Pancreas (tissue), 10 donors: ENCODE measurements at regions not wholly inside any gene's neighbourhood (a gene's known extent, or its start where the extent isn't known, plus 50 kb on each side); places are given as distances from the start of the nearest gene placed in this dataset.

Experiments
- ATAC-seq, 4 donors: fragments of 200-7000 bp; cut with Tn5 transposase; one replicate each; pipeline versions ENCODE4 v1.8.0 to v1.9.1; 2020; ENCODE audit warnings: mild to moderate bottlenecking in 4 of 4, moderate library complexity in 4 of 4
- DNase-seq, 6 donors: peaks; one replicate each; pipeline ENCODE4 v3.0.0-alpha.2; 2020
- FAIRE-seq: peaks from 2 replicates; lab custom pipeline; 2012; peaks lifted over from hg19 to GRCh38; lab: Jason Lieb, UNC
- H3K27ac ChIP-seq, 4 donors: fragments of 200-600 bp; sonication (generic); 1 replicate in 3 of 4; 2 replicates in 1 of 4; pipeline versions ENCODE4 v1.5.0 to v1.8.0; 2020
- H3K27me3 ChIP-seq, 4 donors: fragments of 200-600 bp; one replicate each; pipeline ENCODE4 v1.8.0; 2021
- H3K36me3 ChIP-seq, 3 donors: fragments of 200-600 bp; sonication (generic) in 1 of 3; one replicate each; pipeline versions ENCODE4 v1.5.0 to v1.8.0; 2020 to 2021
- H3K4me1 ChIP-seq, 3 donors: fragments of 200-600 bp; one replicate each; pipeline ENCODE4 v1.8.0; 2021
- H3K4me3 ChIP-seq, 4 donors: fragments of 200-600 bp; sonication (generic) in 2 of 4; one replicate each; pipeline versions ENCODE4 v1.5.0 to v1.8.0; 2020 to 2021
- H3K9me3 ChIP-seq, 4 donors: fragments of 200-600 bp; one replicate each; pipeline ENCODE4 v1.8.0; 2021
- CTCF ChIP-seq, 4 donors: fragments of 200-600 bp; sonication (generic) in 3 of 4; IDR thresholded peaks; one replicate each; pipeline versions ENCODE4 v1.5.0 to v1.8.0; 2021; ENCODE audit warnings: antibody characterized with exemption in 4 of 4
- whole genome bisulfite sequencing, 2 donors: extraction: QIAGEN DNeasy Blood & Tissue Kit; methylation state at CpG; one replicate each; pipeline ENCODE4 v1.1.7; 2013; 5-methylcytosine and 5-hydroxymethylcytosine counted together
- intact Hi-C, 3 donors: fragments of 100-400 bp; cut with DNase I; formaldehyde crosslinking; loops; one replicate each; pipeline versions ENCODE4 v1.11.1 to v1.14.2; 2022
- donor health status: healthy with polysubstance abuse.
- donor health status: DM: no; HTN: no; CAD: no; lungs with moderate emphysema.
- donor health status: DM: no; HTN: no; CAD: no.
- donor health status: control.
- donor health status: control.
- donor health status: Bipolar disorder and iron deficiency.
- donor health status: DM: yes; HTN: yes; CAD: no.
- donor health status: DM: no; HTN: no; CAD: no.
- donor health status: DM: no; HTN: no; CAD: no.
- donor health status: DM: yes; HTN: yes; CAD: no.

GRCh38 chr6:93900142-93900541 lies 480.8 kb upstream of the EPHA7 start:
- no peak overlapping the region for H3K27ac ChIP-seq
- FAIRE-seq (no peak), DNase-seq (no peak), ATAC-seq (no peak)
- no peaks in the 10 kb centered on the region for H3K4me1 ChIP-seq
- H3K36me3 ChIP-seq: no peaks in the 10 kb centered on the region
- no peak for TF ChIP-seq CTCF (IDR thresholded peaks at IDR 0.05)
- H3K4me3 ChIP-seq: no peak overlapping the region
- H3K9me3 ChIP-seq: no peaks in the 10 kb centered on the region
- no peaks in the 10 kb centered on the region for H3K27me3 ChIP-seq
- intact Hi-C loops: no loop called here

GRCh38 chr6:93896081-93896480 lies 476.7 kb upstream of the EPHA7 start:
- no peak for TF ChIP-seq CTCF (IDR thresholded peaks at IDR 0.05)
- H3K4me1 ChIP-seq: no peaks in the 10 kb centered on the region
- DNase-seq: no peak
- no peaks in the 10 kb centered on the region for H3K36me3 ChIP-seq
- intact Hi-C loops: no loop called here
- H3K27ac ChIP-seq: no peak overlapping the region
- H3K27me3 ChIP-seq: no peaks in the 10 kb centered on the region
- no peaks in the 10 kb centered on the region for H3K9me3 ChIP-seq
- ATAC-seq: no peak
- WGBS, 2 donors: 43 to 47% methylated on average over 1 of the region's 1 CpG
- H3K4me3 ChIP-seq: no peak overlapping the region
- FAIRE-seq: no peak

GRCh38 chr6:93894521-93894920 lies 475.2 kb upstream of the EPHA7 start:
- DNase-seq: no peak
- Histone ChIP-seq H3K36me3 (no peaks in the 10 kb centered on the region), H3K4me3 (no peak overlapping the region), H3K9me3 (no peaks in the 10 kb centered on the region), H3K4me1 (no peaks in the 10 kb centered on the region), H3K27ac (no peak overlapping the region), H3K27me3 (no peaks in the 10 kb centered on the region)
- FAIRE-seq: no peak
- ATAC-seq: no peak
- 56 to 75% methylated on average over 1 of the region's 1 CpG for WGBS, 2 donors
- no peak for TF ChIP-seq CTCF (IDR thresholded peaks at IDR 0.05)
- intact Hi-C loops: no loop called here

GRCh38 chr6:93889713-93890112 lies 470.4 kb upstream of the EPHA7 start:
- intact Hi-C loops: no loop called here
- Histone ChIP-seq H3K36me3 (no peaks in the 10 kb centered on the region), H3K27me3 (no peaks in the 10 kb centered on the region), H3K9me3 (no peaks in the 10 kb centered on the region), H3K4me3 (no peak overlapping the region), H3K27ac (no peak overlapping the region), H3K4me1 (no peaks in the 10 kb centered on the region)
- 63 to 70% methylated on average over 2 of the region's 2 CpGs for WGBS, 2 donors
- no peak for ATAC-seq
- no peak for TF ChIP-seq CTCF (IDR thresholded peaks at IDR 0.05)
- DNase-seq: no peak
- FAIRE-seq: no peak

- H3K27ac ChIP-seq: no peak overlapping the region
- DNase-seq (no peak), FAIRE-seq (no peak), ATAC-seq (no peak)
- TF ChIP-seq CTCF (IDR thresholded peaks at IDR 0.05): no peak
- WGBS, 2 donors: 69 to 72% methylated on average over 4 of the region's 4 CpGs
- no peaks in the 10 kb centered on the region for H3K4me1 ChIP-seq
- H3K36me3 ChIP-seq: no peaks in the 10 kb centered on the region
- H3K9me3 ChIP-seq: no peaks in the 10 kb centered on the region
- H3K4me3 ChIP-seq: no peak overlapping the region
- no peaks in the 10 kb centered on the region for H3K27me3 ChIP-seq
- intact Hi-C loops: no loop called here
These were observed 467.1 kb upstream of the EPHA7 start for GRCh38 chr6:93886416-93886815.
